COR-L47 (cell line): ENCODE measurements at regions not wholly inside any gene's neighbourhood (a gene's known extent, or its start where the extent isn't known, plus 50 kb on each side); places are given as distances from the start of the nearest gene placed in this dataset.

ENCODE experiments used
- DNase-seq: peaks from one replicate; lab custom pipeline; 2025; lab: John Stamatoyannopoulos, UW

- no peak for DNase-seq
Observed at GRCh38 chrX:13266641-13267345, 53.1 kb downstream of the ATXN3L start.

GRCh38 chrX:13265549-13266132 is 54.2 kb downstream of the ATXN3L start:
- DNase-seq = no peak

GRCh38 chrX:13265111-13265510 is 54.7 kb downstream of the ATXN3L start:
- no peak for DNase-seq

GRCh38 chrX:13263560-13264251 is 56.1 kb downstream of the ATXN3L start:
- no peak for DNase-seq

- no peak for DNase-seq
Observed at GRCh38 chrX:13261348-13261747, 58.5 kb downstream of the ATXN3L start.

GRCh38 chrX:13260598-13260997 is 59.3 kb downstream of the ATXN3L start:
- DNase-seq = no peak

GRCh38 chrX:13258725-13259124 is 61.1 kb downstream of the ATXN3L start:
- no peak for DNase-seq

GRCh38 chrX:13258052-13258444 is 61.8 kb downstream of the ATXN3L start:
- no peak for DNase-seq

GRCh38 chrX:13257223-13258051 is 62.4 kb downstream of the ATXN3L start:
- no peak for DNase-seq

GRCh38 chrX:13256603-13257002 is 63.2 kb downstream of the ATXN3L start:
- no peak for DNase-seq

- no peak for DNase-seq
Observed at GRCh38 chrX:13254870-13255269, 65.0 kb downstream of the ATXN3L start.

- DNase-seq = no peak
Observed at GRCh38 chrX:13254076-13254785, 65.6 kb downstream of the ATXN3L start.

GRCh38 chrX:13253223-13253622 is 66.6 kb downstream of the ATXN3L start:
- DNase-seq = no peak

GRCh38 chrX:13252726-13253125 is 67.1 kb downstream of the ATXN3L start:
- DNase-seq = no peak

- DNase-seq = no peak
Observed at GRCh38 chrX:13250826-13251580, 68.8 kb downstream of the ATXN3L start.

GRCh38 chrX:13248867-13249486 is 70.9 kb downstream of the ATXN3L start:
- DNase-seq = no peak

- no peak for DNase-seq
Observed at GRCh38 chrX:13239272-13239671, 80.6 kb downstream of the ATXN3L start.

GRCh38 chrX:13235930-13236329 is 83.9 kb downstream of the ATXN3L start:
- no peak for DNase-seq

- no peak for DNase-seq
Observed at GRCh38 chrX:13232484-13232883, 87.4 kb downstream of the ATXN3L start.

- no peak for DNase-seq
Observed at GRCh38 chrX:13226214-13226613, 93.6 kb downstream of the ATXN3L start.
